Mesenchymal stem cell (in vitro differentiated cells and primary cell): ENCODE measurements at regions not wholly inside any gene's neighbourhood (a gene's known extent, or its start where the extent isn't known, plus 50 kb on each side); places are given as distances from the start of the nearest gene placed in this dataset.

Experiments used
- DNase-seq: peaks from one replicate; pipeline ENCODE4 v3.0.0-alpha.2; 2013
- H2AFZ ChIP-seq: one replicate; pipeline ENCODE4 v1.6.1; 2013; ENCODE audit warnings: low read depth, mild to moderate bottlenecking, control low read depth, inconsistent platforms, low read length, moderate library complexity
- H2AK5ac ChIP-seq: 2 replicates; pipeline ENCODE4 v1.6.1; 2013; ENCODE audit warnings: low read length, moderate library complexity, mild to moderate bottlenecking, inconsistent platforms; ENCODE audit not compliant: severe bottlenecking
- H2BK120ac ChIP-seq: one replicate; pipeline ENCODE4 v1.6.1; 2013; ENCODE audit warnings: low read depth, mild to moderate bottlenecking, inconsistent platforms, low read length, moderate library complexity
- H2BK12ac ChIP-seq, 2 experiments: one replicate each; pipeline ENCODE4 v1.6.1; 2013; ENCODE audit warnings: inconsistent platforms in 2 of 2, low read length in 2 of 2, mild to moderate bottlenecking in 2 of 2, moderate library complexity in 2 of 2, control low read depth in 1 of 2
- H2BK15ac ChIP-seq: one replicate; pipeline ENCODE4 v1.6.1; 2013; ENCODE audit warnings: mild to moderate bottlenecking, low read depth, inconsistent platforms; ENCODE audit not compliant: poor library complexity, severe bottlenecking
- H2BK5ac ChIP-seq: 2 replicates; pipeline ENCODE4 v1.6.1; 2013; ENCODE audit warnings: low read depth, mild to moderate bottlenecking, low read length, control low read depth, inconsistent platforms; ENCODE audit not compliant: poor library complexity, severe bottlenecking
- H3K14ac ChIP-seq, 2 experiments: one replicate each; pipeline ENCODE4 v1.6.1; 2013; ENCODE audit warnings: inconsistent platforms in 2 of 2, low read length in 2 of 2, control low read depth in 1 of 2, mild to moderate bottlenecking in 1 of 2, moderate library complexity in 1 of 2
- H3K18ac ChIP-seq, 2 experiments: one replicate each; pipeline ENCODE4 v1.6.1; 2013; ENCODE audit warnings: inconsistent platforms in 2 of 2, low read length in 2 of 2, control low read depth in 1 of 2, low read depth in 1 of 2, mild to moderate bottlenecking in 1 of 2
- H3K23ac ChIP-seq, 2 experiments: one replicate each; pipeline ENCODE4 v1.6.1; 2013; ENCODE audit warnings: inconsistent platforms in 2 of 2, low read length in 2 of 2, mild to moderate bottlenecking in 2 of 2, moderate library complexity in 2 of 2, control low read depth in 1 of 2
- H3K27ac ChIP-seq: 2 replicates; pipeline ENCODE4 v1.5.1; 2013; ENCODE audit warnings: mild to moderate bottlenecking, moderate library complexity, low read length, control low read depth, inconsistent platforms; ENCODE audit not compliant: poor library complexity, severe bottlenecking
- H3K27me3 ChIP-seq, 2 experiments: 2 replicates each; pipeline versions ENCODE4 v1.6.1 to v1.7.0; 2013; ENCODE audit warnings: low read length in 2 of 2, mild to moderate bottlenecking in 2 of 2, moderate library complexity in 2 of 2, control low read depth in 1 of 2, inconsistent platforms in 1 of 2; ENCODE audit not compliant: control insufficient read depth in 1 of 2, insufficient read depth in 1 of 2
- H3K36me3 ChIP-seq, 2 experiments: 2 replicates each; pipeline versions ENCODE4 v1.6.1 to v1.7.0; 2013; ENCODE audit warnings: low read length in 2 of 2, control low read depth in 1 of 2, inconsistent platforms in 1 of 2, low read depth in 1 of 2, mild to moderate bottlenecking in 1 of 2; ENCODE audit not compliant: insufficient read depth in 2 of 2, control insufficient read depth in 1 of 2
- H3K4ac ChIP-seq, 2 experiments: one replicate each; pipeline ENCODE4 v1.6.1; 2013; ENCODE audit warnings: inconsistent platforms in 2 of 2, low read length in 2 of 2, mild to moderate bottlenecking in 2 of 2, moderate library complexity in 2 of 2, control low read depth in 1 of 2, low read depth in 1 of 2
- H3K4me1 ChIP-seq: 2 replicates; pipeline ENCODE4 v1.6.1; 2013; ENCODE audit warnings: low read depth, low read length, control low read depth; ENCODE audit not compliant: control insufficient read depth, insufficient read depth
- H3K4me2 ChIP-seq: 2 replicates; pipeline ENCODE4 v1.6.1; 2013; ENCODE audit warnings: low read length, mild to moderate bottlenecking, inconsistent platforms; ENCODE audit not compliant: poor library complexity, severe bottlenecking
- H3K4me3 ChIP-seq, 2 experiments: 2 replicates each; pipeline versions ENCODE4 v1.5.1 to v1.7.0; 2013; ENCODE audit warnings: low read length in 2 of 2, mild to moderate bottlenecking in 2 of 2, control low read depth in 1 of 2, low read depth in 1 of 2; ENCODE audit not compliant: insufficient read depth in 1 of 2
- H3K79me1 ChIP-seq: replicated peaks from 2 replicates; pipeline ENCODE4 v1.6.1; 2013; ENCODE audit warnings: mild to moderate bottlenecking, control low read depth, low read length, inconsistent platforms; ENCODE audit not compliant: poor library complexity, severe bottlenecking
- H3K9ac ChIP-seq: 2 replicates; pipeline ENCODE4 v1.7.0; 2013; ENCODE audit warnings: mild to moderate bottlenecking, low read length, moderate library complexity
- H3K9me3 ChIP-seq: 2 replicates; pipeline ENCODE4 v1.7.0; 2013; ENCODE audit warnings: mild to moderate bottlenecking, low read length; ENCODE audit not compliant: control insufficient read depth
- H4K8ac ChIP-seq: one replicate; pipeline ENCODE4 v1.6.1; 2013; ENCODE audit warnings: inconsistent platforms, mild to moderate bottlenecking, low read length, moderate library complexity
- H4K91ac ChIP-seq: one replicate; pipeline ENCODE4 v1.6.1; 2013; ENCODE audit warnings: mild to moderate bottlenecking, low read length, inconsistent platforms
- WGBS: methylation state at CpG from one replicate; pipeline ENCODE4 v1.1.7; 2013; ENCODE audit warnings: mixed read lengths; 5-methylcytosine and 5-hydroxymethylcytosine counted together

DNA sequence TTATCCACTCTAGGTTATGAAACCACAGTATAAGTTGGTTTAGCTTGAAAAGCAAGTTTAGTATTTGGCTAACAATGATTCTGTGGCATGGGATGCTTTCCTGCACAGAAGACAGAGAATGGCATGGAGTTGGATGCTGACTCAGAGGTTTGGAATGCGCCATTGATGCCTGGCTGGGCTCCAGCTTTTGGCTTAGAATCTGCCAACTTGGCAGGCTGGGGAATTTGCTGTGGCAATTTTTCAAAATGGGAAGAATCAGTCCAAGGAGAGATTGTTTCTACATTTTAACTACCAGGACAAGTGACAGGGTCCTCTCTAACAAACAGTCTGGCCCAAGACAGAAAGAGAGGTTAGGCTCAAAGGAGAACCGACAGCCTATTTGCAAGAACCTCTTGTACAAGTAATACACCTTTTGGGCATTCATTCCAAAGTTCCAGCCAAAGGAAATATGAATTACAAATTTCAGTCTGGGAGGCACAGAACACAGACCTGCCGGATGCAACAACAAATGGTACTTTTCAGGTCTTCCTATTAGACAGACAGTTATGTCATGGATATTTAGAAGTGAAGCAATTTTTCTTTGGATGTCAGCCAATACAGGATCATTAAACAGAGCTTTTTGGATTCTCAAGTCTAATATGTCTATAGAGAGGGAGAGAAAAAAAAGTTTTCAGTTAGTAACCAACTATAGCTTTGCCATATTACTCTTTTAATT, 1027.7 kb downstream of the TMEM182 start:
- Histone ChIP-seq H3K27me3 (no peaks in the 10 kb centered on the region), H2BK5ac (peak overlapping the region; percentile 79), H2BK12ac (no peak overlapping the region), H2BK120ac (no peak overlapping the region), H2AFZ (no peak overlapping the region), H3K14ac (no peak overlapping the region), H4K91ac (no peak overlapping the region), H3K27ac (peak overlapping the region; percentile 98), H3K23ac (no peak overlapping the region), H3K4me2 (peak overlapping the region; percentile 16), H3K4ac (no peak overlapping the region), H3K36me3 (no peaks in the 10 kb centered on the region), H3K4me1 (peaks cover 3% of the 10 kb centered on the region), H4K8ac (no peak overlapping the region), H3K4me3 (no peak overlapping the region), H3K9ac (no peak overlapping the region), H3K18ac (no peak overlapping the region), H3K79me1 (no peaks in the 10 kb centered on the region), H2AK5ac (no peak overlapping the region), H3K9me3 (no peaks in the 10 kb centered on the region), H2BK15ac (no peak overlapping the region)
- 64% methylated on average over 3 of the region's 3 CpGs for WGBS
- DNase-seq, result peak; percentile 7

DNA sequence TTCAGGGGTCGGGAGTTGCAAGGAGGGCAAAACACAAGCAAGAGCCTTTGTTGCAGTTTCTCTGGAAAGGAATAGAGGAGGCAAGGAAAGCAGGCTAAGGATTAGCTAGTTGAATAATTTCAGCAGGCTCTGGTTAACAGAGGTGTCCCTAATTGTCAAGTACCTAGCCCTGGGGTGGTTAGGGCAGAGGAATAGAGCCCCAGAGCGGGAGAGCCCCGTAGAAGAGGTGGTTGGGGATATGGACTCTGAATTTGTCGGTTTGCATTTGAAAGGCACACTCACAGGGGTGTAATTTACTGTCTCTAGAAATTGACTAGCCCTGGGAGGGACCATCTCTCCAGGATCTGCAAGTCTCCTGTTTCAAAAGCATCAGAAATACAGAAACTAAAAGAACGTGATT, 1030.2 kb downstream of the TMEM182 start:
- no peak overlapping the region for H3K4me2 ChIP-seq
- no peak overlapping the region for H3K14ac ChIP-seq
- WGBS, result 50% methylated on average over 5 of the region's 5 CpGs
- H3K36me3 ChIP-seq, result no peaks in the 10 kb centered on the region
- H2AK5ac ChIP-seq, result no peak overlapping the region
- no peak for DNase-seq
- H2BK12ac ChIP-seq, result no peak overlapping the region
- no peak overlapping the region for H3K23ac ChIP-seq
- H3K4ac ChIP-seq, result no peak overlapping the region
- H3K18ac ChIP-seq, result no peak overlapping the region
- H3K9me3 ChIP-seq, result no peaks in the 10 kb centered on the region
- no peaks in the 10 kb centered on the region for H3K79me1 ChIP-seq
- H4K8ac ChIP-seq, result no peak overlapping the region
- no peak overlapping the region for H3K4me3 ChIP-seq
- no peak overlapping the region for H3K9ac ChIP-seq
- H3K27ac ChIP-seq, result no peak overlapping the region
- no peak overlapping the region for H4K91ac ChIP-seq
- H2BK120ac ChIP-seq, result no peak overlapping the region
- peaks cover 3% of the 10 kb centered on the region for H3K4me1 ChIP-seq
- no peak overlapping the region for H2BK5ac ChIP-seq
- no peak overlapping the region for H2AFZ ChIP-seq
- no peaks in the 10 kb centered on the region for H3K27me3 ChIP-seq
- H2BK15ac ChIP-seq, result no peak overlapping the region

GRCh38 chr2:103798291-103798690, 1036.5 kb downstream of the TMEM182 start:
- no peaks in the 10 kb centered on the region for H3K4me1 ChIP-seq
- no peaks in the 10 kb centered on the region for H3K36me3 ChIP-seq
- WGBS, result no CpG with 5 or more reads among the region's 1 CpG
- H3K27ac ChIP-seq, result no peak overlapping the region
- H3K4me3 ChIP-seq, result no peak overlapping the region
- H3K79me1 ChIP-seq, result no peaks in the 10 kb centered on the region
- no peak for DNase-seq
- H2BK15ac ChIP-seq, result no peak overlapping the region
- H3K27me3 ChIP-seq, result no peaks in the 10 kb centered on the region
- no peak overlapping the region for H2BK120ac ChIP-seq
- no peak overlapping the region for H2BK12ac ChIP-seq
- H3K23ac ChIP-seq, result no peak overlapping the region
- no peak overlapping the region for H4K8ac ChIP-seq
- no peak overlapping the region for H3K9ac ChIP-seq
- H3K9me3 ChIP-seq, result peaks cover 6% of the 10 kb centered on the region
- H2BK5ac ChIP-seq, result no peak overlapping the region
- no peak overlapping the region for H3K4ac ChIP-seq
- H2AFZ ChIP-seq, result no peak overlapping the region
- no peak overlapping the region for H2AK5ac ChIP-seq
- H3K18ac ChIP-seq, result no peak overlapping the region
- H4K91ac ChIP-seq, result no peak overlapping the region
- H3K4me2 ChIP-seq, result no peak overlapping the region
- no peak overlapping the region for H3K14ac ChIP-seq

GRCh38 chr2:103804013-103804412, 1042.2 kb downstream of the TMEM182 start:
- Histone ChIP-seq H3K4me3 (no peak overlapping the region), H3K4me1 (peaks cover 2% of the 10 kb centered on the region), H2AK5ac (no peak overlapping the region), H2BK15ac (no peak overlapping the region), H3K18ac (no peak overlapping the region), H2BK5ac (no peak overlapping the region), H2AFZ (no peak overlapping the region), H3K79me1 (no peaks in the 10 kb centered on the region), H3K9ac (no peak overlapping the region), H3K14ac (no peak overlapping the region), H2BK120ac (no peak overlapping the region), H2BK12ac (no peak overlapping the region), H3K27me3 (no peaks in the 10 kb centered on the region), H3K36me3 (no peaks in the 10 kb centered on the region), H4K91ac (no peak overlapping the region), H3K23ac (no peak overlapping the region), H3K4ac (no peak overlapping the region), H3K9me3 (peaks cover 6% of the 10 kb centered on the region), H3K27ac (no peak overlapping the region), H4K8ac (no peak overlapping the region), H3K4me2 (no peak overlapping the region)
- no peak for DNase-seq
- 40% methylated on average over 1 of the region's 1 CpG for WGBS
